Erythroblast (primary cell): ENCODE measurements at regions not wholly inside any gene's neighbourhood (a gene's known extent, or its start where the extent isn't known, plus 50 kb on each side); places are given as distances from the start of the nearest gene placed in this dataset.

Experiments
- GATA1 ChIP-seq: IDR thresholded peaks from 2 replicates; pipeline ENCODE4 v1.6.1; 2011; ENCODE audit warnings: low read depth, mild to moderate bottlenecking, control low read depth, low read length, moderate library complexity
- POLR2A ChIP-seq: IDR thresholded peaks from 2 replicates; pipeline ENCODE4 v1.6.1; 2011; ENCODE audit warnings: mild to moderate bottlenecking, low read length

- TF ChIP-seq POLR2A (no peak), GATA1 (no peak)
Observed at GRCh38 chr9:1554081-1555035, 460.8 kb upstream of the SMARCA2 start.
